ENCODE measurements at regions not wholly inside any gene's neighbourhood (a gene's known extent, or its start where the extent isn't known, plus 50 kb on each side); places are given as distances from the start of the nearest gene placed in this dataset.

DNA sequence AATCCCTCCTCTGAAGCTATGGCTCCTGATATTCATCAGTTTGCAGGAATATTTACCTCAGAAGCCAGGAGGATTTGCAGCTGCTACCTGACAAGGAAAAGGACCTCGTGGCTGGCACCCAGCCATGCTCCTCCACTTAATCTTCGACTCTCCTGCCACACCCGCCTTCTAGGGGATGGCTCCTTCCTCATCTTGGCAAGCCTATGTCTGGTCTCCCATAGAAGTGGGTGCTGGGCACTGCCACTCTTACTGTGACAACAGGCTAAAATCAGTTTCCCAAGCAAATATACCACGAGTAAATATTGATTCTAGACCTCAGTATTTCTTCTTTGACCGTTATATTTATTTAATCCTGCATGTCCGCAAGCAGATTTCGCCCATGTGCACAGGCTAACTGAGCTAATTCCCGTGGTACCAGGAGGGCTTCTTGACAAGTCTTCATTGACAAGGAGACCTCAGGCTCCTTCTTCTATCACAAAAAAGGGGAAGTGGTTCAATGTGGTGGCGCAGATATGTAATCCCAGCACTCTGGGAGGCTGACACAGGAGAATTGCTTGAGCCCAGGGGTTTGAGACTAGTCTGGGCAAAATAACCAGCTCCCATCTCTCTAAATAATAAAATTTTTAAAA lies 52.6 kb upstream of the DCTD start:
- DNase-seq: no peak

- no peak for DNase-seq
Measured at GRCh38 chr4:182968917-182969650, 51.9 kb upstream of the DCTD start.

GRCh38 chr4:182967403-182967802 lies 50.2 kb upstream of the DCTD start:
- no peak for DNase-seq

Data from fibroblast of skin of right biceps (primary cell).